ENCODE measurements at regions not wholly inside any gene's neighbourhood (a gene's known extent, or its start where the extent isn't known, plus 50 kb on each side); places are given as distances from the start of the nearest gene placed in this dataset.

- H3K4me1 ChIP-seq (ENCODE audit: control insufficient read depth, low read depth, low read length): peaks cover 3% of the 10 kb centered on the region
- H3K27me3 ChIP-seq (ENCODE audit: insufficient read depth, low read length, poor library complexity): no peaks in the 10 kb centered on the region
- H2AK5ac ChIP-seq (ENCODE audit: low read length): no peak overlapping the region
- no peak overlapping the region for H3K4ac ChIP-seq (ENCODE audit: low read depth, low read length)
- no peak overlapping the region for H3K56ac ChIP-seq (ENCODE audit: low read length)
- H3K79me1 ChIP-seq (ENCODE audit: low read length): no peaks in the 10 kb centered on the region
- H3K36me3 ChIP-seq (ENCODE audit: control insufficient read depth, insufficient read depth, low read length): no peaks in the 10 kb centered on the region
- no peak overlapping the region for H2BK15ac ChIP-seq (replicated peaks; ENCODE audit: low read depth)
- no CpG with 5 or more reads among the region's 7 CpGs for WGBS (ENCODE audit: extremely low coverage, insufficient coverage, low lambda C conversion rate)
- no peak for DNase-seq
- no peaks in the 10 kb centered on the region for H3K79me2 ChIP-seq (ENCODE audit: control insufficient read depth, insufficient read depth, low read length)
- H3K4me3 ChIP-seq (ENCODE audit: low read length): no peak overlapping the region
- H3K9ac ChIP-seq (ENCODE audit: low read length): no peak overlapping the region
- H4K8ac ChIP-seq (ENCODE audit: low read depth, low read length): no peak overlapping the region
- H2BK5ac ChIP-seq (ENCODE audit: low read length): no peak overlapping the region
- no peak overlapping the region for H3K4me2 ChIP-seq (ENCODE audit: low read length)
- H3K27ac ChIP-seq (ENCODE audit: low read depth, low read length): no peak overlapping the region
- H2BK120ac ChIP-seq (ENCODE audit: low read depth, low read length): no peak overlapping the region
- no peak overlapping the region for H3K23ac ChIP-seq (ENCODE audit: low read length)
- H3K18ac ChIP-seq (ENCODE audit: low read length): no peak overlapping the region
- H4K5ac ChIP-seq (ENCODE audit: low read length): no peak overlapping the region
These were observed 235.0 kb upstream of the JUN start for GRCh38 chr1:59018860-59019259.

GRCh38 chr1:59020151-59020997 is 236.5 kb upstream of the JUN start:
- Histone ChIP-seq H3K9ac (ENCODE audit: low read length) (no peak overlapping the region), H4K8ac (ENCODE audit: low read depth, low read length) (no peak overlapping the region), H3K4me3 (ENCODE audit: low read length) (no peak overlapping the region), H3K4ac (ENCODE audit: low read depth, low read length) (no peak overlapping the region), H2BK120ac (ENCODE audit: low read depth, low read length) (no peak overlapping the region), H3K27me3 (ENCODE audit: insufficient read depth, low read length, poor library complexity) (no peaks in the 10 kb centered on the region), H2BK15ac (replicated peaks; ENCODE audit: low read depth) (no peak overlapping the region), H3K4me1 (ENCODE audit: control insufficient read depth, low read depth, low read length) (peaks cover 3% of the 10 kb centered on the region), H2AK5ac (ENCODE audit: low read length) (no peak overlapping the region), H3K79me1 (ENCODE audit: low read length) (no peaks in the 10 kb centered on the region), H3K4me2 (ENCODE audit: low read length) (no peak overlapping the region), H2BK5ac (ENCODE audit: low read length) (no peak overlapping the region), H3K27ac (ENCODE audit: low read depth, low read length) (no peak overlapping the region), H4K5ac (ENCODE audit: low read length) (no peak overlapping the region), H3K36me3 (ENCODE audit: control insufficient read depth, insufficient read depth, low read length) (no peaks in the 10 kb centered on the region), H3K79me2 (ENCODE audit: control insufficient read depth, insufficient read depth, low read length) (no peaks in the 10 kb centered on the region), H3K18ac (ENCODE audit: low read length) (no peak overlapping the region), H3K56ac (ENCODE audit: low read length) (no peak overlapping the region), H3K23ac (ENCODE audit: low read length) (no peak overlapping the region)
- DNase-seq: no peak
- no CpG with 5 or more reads among the region's 2 CpGs for WGBS (ENCODE audit: extremely low coverage, insufficient coverage, low lambda C conversion rate)

- Histone ChIP-seq H4K8ac (ENCODE audit: low read depth, low read length) (no peak overlapping the region), H2AK5ac (ENCODE audit: low read length) (no peak overlapping the region), H3K79me2 (ENCODE audit: control insufficient read depth, insufficient read depth, low read length) (no peaks in the 10 kb centered on the region), H3K4me3 (ENCODE audit: low read length) (no peak overlapping the region), H2BK120ac (ENCODE audit: low read depth, low read length) (no peak overlapping the region), H3K27me3 (ENCODE audit: insufficient read depth, low read length, poor library complexity) (no peaks in the 10 kb centered on the region), H3K56ac (ENCODE audit: low read length) (no peak overlapping the region), H3K4me1 (ENCODE audit: control insufficient read depth, low read depth, low read length) (no peaks in the 10 kb centered on the region), H3K27ac (ENCODE audit: low read depth, low read length) (no peak overlapping the region), H3K9ac (ENCODE audit: low read length) (no peak overlapping the region), H3K79me1 (ENCODE audit: low read length) (no peaks in the 10 kb centered on the region), H4K5ac (ENCODE audit: low read length) (no peak overlapping the region), H3K23ac (ENCODE audit: low read length) (no peak overlapping the region), H2BK5ac (ENCODE audit: low read length) (no peak overlapping the region), H3K4ac (ENCODE audit: low read depth, low read length) (no peak overlapping the region), H3K4me2 (ENCODE audit: low read length) (no peak overlapping the region), H3K36me3 (ENCODE audit: control insufficient read depth, insufficient read depth, low read length) (no peaks in the 10 kb centered on the region), H3K18ac (ENCODE audit: low read length) (no peak overlapping the region), H2BK15ac (replicated peaks; ENCODE audit: low read depth) (no peak overlapping the region)
- no CpG with 5 or more reads among the region's 3 CpGs for WGBS (ENCODE audit: extremely low coverage, insufficient coverage, low lambda C conversion rate)
- DNase-seq: no peak
These were observed 238.4 kb upstream of the JUN start for GRCh38 chr1:59022199-59022598.

- H2BK15ac ChIP-seq (replicated peaks; ENCODE audit: low read depth): no peak overlapping the region
- H2BK5ac ChIP-seq (ENCODE audit: low read length): no peak overlapping the region
- H3K4me1 ChIP-seq (ENCODE audit: control insufficient read depth, low read depth, low read length): no peaks in the 10 kb centered on the region
- no peak overlapping the region for H3K56ac ChIP-seq (ENCODE audit: low read length)
- H3K4me2 ChIP-seq (ENCODE audit: low read length): no peak overlapping the region
- no peak for DNase-seq
- no peaks in the 10 kb centered on the region for H3K79me2 ChIP-seq (ENCODE audit: control insufficient read depth, insufficient read depth, low read length)
- no peak overlapping the region for H3K27ac ChIP-seq (ENCODE audit: low read depth, low read length)
- H3K27me3 ChIP-seq (ENCODE audit: insufficient read depth, low read length, poor library complexity): no peaks in the 10 kb centered on the region
- H3K23ac ChIP-seq (ENCODE audit: low read length): no peak overlapping the region
- H3K4me3 ChIP-seq (ENCODE audit: low read length): no peak overlapping the region
- no peak overlapping the region for H4K5ac ChIP-seq (ENCODE audit: low read length)
- WGBS (ENCODE audit: extremely low coverage, insufficient coverage, low lambda C conversion rate): no CpG with 5 or more reads among the region's 3 CpGs
- H3K79me1 ChIP-seq (ENCODE audit: low read length): no peaks in the 10 kb centered on the region
- no peak overlapping the region for H2BK120ac ChIP-seq (ENCODE audit: low read depth, low read length)
- no peak overlapping the region for H2AK5ac ChIP-seq (ENCODE audit: low read length)
- no peak overlapping the region for H3K9ac ChIP-seq (ENCODE audit: low read length)
- no peak overlapping the region for H3K18ac ChIP-seq (ENCODE audit: low read length)
- no peaks in the 10 kb centered on the region for H3K36me3 ChIP-seq (ENCODE audit: control insufficient read depth, insufficient read depth, low read length)
- no peak overlapping the region for H3K4ac ChIP-seq (ENCODE audit: low read depth, low read length)
- no peak overlapping the region for H4K8ac ChIP-seq (ENCODE audit: low read depth, low read length)
These were observed 239.0 kb upstream of the JUN start for GRCh38 chr1:59022799-59023198.

GRCh38 chr1:59025201-59025600 is 241.4 kb upstream of the JUN start:
- no peaks in the 10 kb centered on the region for H3K36me3 ChIP-seq (ENCODE audit: control insufficient read depth, insufficient read depth, low read length)
- no CpG with 5 or more reads among the region's 2 CpGs for WGBS (ENCODE audit: extremely low coverage, insufficient coverage, low lambda C conversion rate)
- no peak overlapping the region for H3K4me2 ChIP-seq (ENCODE audit: low read length)
- H3K27ac ChIP-seq (ENCODE audit: low read depth, low read length): no peak overlapping the region
- H3K18ac ChIP-seq (ENCODE audit: low read length): no peak overlapping the region
- no peaks in the 10 kb centered on the region for H3K79me2 ChIP-seq (ENCODE audit: control insufficient read depth, insufficient read depth, low read length)
- H3K27me3 ChIP-seq (ENCODE audit: insufficient read depth, low read length, poor library complexity): no peaks in the 10 kb centered on the region
- H3K9ac ChIP-seq (ENCODE audit: low read length): no peak overlapping the region
- H3K4ac ChIP-seq (ENCODE audit: low read depth, low read length): no peak overlapping the region
- no peak overlapping the region for H2BK120ac ChIP-seq (ENCODE audit: low read depth, low read length)
- no peaks in the 10 kb centered on the region for H3K79me1 ChIP-seq (ENCODE audit: low read length)
- no peak overlapping the region for H2AK5ac ChIP-seq (ENCODE audit: low read length)
- no peak overlapping the region for H4K5ac ChIP-seq (ENCODE audit: low read length)
- DNase-seq: no peak
- H3K56ac ChIP-seq (ENCODE audit: low read length): no peak overlapping the region
- H3K23ac ChIP-seq (ENCODE audit: low read length): no peak overlapping the region
- no peak overlapping the region for H4K8ac ChIP-seq (ENCODE audit: low read depth, low read length)
- no peaks in the 10 kb centered on the region for H3K4me1 ChIP-seq (ENCODE audit: control insufficient read depth, low read depth, low read length)
- no peak overlapping the region for H2BK5ac ChIP-seq (ENCODE audit: low read length)
- H2BK15ac ChIP-seq (replicated peaks; ENCODE audit: low read depth): no peak overlapping the region
- no peak overlapping the region for H3K4me3 ChIP-seq (ENCODE audit: low read length)

Measured in mesendoderm (in vitro differentiated cells).